ENCODE measurements at regions not wholly inside any gene's neighbourhood (a gene's known extent, or its start where the extent isn't known, plus 50 kb on each side); places are given as distances from the start of the nearest gene placed in this dataset.

DNA sequence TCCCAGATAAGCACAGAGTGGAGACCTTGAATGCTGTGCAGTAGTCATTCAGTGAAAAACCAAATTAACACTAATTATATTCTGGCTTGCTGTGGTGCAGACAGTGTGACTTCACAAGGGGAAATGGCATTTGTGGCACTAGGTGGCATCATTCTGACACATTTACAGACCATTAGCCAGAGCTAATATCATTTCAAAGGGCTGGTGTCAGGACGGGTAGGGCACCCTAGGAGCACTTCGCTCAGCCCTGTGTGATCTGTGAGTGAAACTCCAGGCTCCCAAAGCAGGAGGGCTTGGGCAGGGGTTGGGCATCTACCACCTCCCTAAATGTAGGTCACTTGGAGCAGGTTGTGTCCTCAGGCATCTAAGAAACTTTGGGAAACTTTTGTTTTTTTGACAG lies 555.8 kb downstream of the PKHD1 start:
- TF ChIP-seq, protein P1, sequence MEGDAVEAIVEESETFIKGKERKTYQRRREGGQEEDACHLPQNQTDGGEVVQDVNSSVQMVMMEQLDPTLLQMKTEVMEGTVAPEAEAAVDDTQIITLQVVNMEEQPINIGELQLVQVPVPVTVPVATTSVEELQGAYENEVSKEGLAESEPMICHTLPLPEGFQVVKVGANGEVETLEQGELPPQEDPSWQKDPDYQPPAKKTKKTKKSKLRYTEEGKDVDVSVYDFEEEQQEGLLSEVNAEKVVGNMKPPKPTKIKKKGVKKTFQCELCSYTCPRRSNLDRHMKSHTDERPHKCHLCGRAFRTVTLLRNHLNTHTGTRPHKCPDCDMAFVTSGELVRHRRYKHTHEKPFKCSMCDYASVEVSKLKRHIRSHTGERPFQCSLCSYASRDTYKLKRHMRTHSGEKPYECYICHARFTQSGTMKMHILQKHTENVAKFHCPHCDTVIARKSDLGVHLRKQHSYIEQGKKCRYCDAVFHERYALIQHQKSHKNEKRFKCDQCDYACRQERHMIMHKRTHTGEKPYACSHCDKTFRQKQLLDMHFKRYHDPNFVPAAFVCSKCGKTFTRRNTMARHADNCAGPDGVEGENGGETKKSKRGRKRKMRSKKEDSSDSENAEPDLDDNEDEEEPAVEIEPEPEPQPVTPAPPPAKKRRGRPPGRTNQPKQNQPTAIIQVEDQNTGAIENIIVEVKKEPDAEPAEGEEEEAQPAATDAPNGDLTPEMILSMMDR (IDR thresholded peaks at IDR 0.05; ENCODE audit: low read depth, low read length): no peak
- TF ChIP-seq MYC (IDR thresholded peaks at IDR 0.05; ENCODE audit: low read depth, low read length): no peak
- no peak for TF ChIP-seq POLR2A (IDR thresholded peaks at IDR 0.05; ENCODE audit: extremely low read depth, insufficient read length)
